H1 (cell line): ENCODE measurements at regions not wholly inside any gene's neighbourhood (a gene's known extent, or its start where the extent isn't known, plus 50 kb on each side); places are given as distances from the start of the nearest gene placed in this dataset.

Experiments
- CHD7 ChIP-seq: fragments of 300-600 bp; sonication (generic); IDR thresholded peaks from 2 replicates; pipeline ENCODE4 v1.7.1; 2012; ENCODE audit warnings: low read length, moderate library complexity, mild to moderate bottlenecking, inconsistent platforms; ENCODE audit not compliant: insufficient replicate concordance
- RFX5 ChIP-seq: IDR thresholded peaks from 2 replicates; pipeline ENCODE4 v1.6.1; 2011; ENCODE audit warnings: low read depth, low read length, improper control_type of control experiment, borderline replicate concordance
- RNF2 ChIP-seq: fragments of 200-900, 300-1000 bp; sonication (generic); IDR thresholded peaks from 2 replicates; pipeline ENCODE4 v1.7.1; 2016; ENCODE audit warnings: borderline replicate concordance, low read depth, mild to moderate bottlenecking, antibody characterized with exemption, low read length; ENCODE audit not compliant: poor library complexity, severe bottlenecking; ENCODE audit errors: missing control alignments
- SRF ChIP-seq: IDR thresholded peaks from 2 replicates; pipeline ENCODE4 v1.6.1; 2011; ENCODE audit warnings: mild to moderate bottlenecking, low read depth, low read length, moderate library complexity
- ZNF274 ChIP-seq: IDR thresholded peaks from 2 replicates; pipeline ENCODE4 v1.7.0; 2012; ENCODE audit warnings: low read length, borderline replicate concordance; ENCODE audit errors: extremely low read depth

- TF ChIP-seq CHD7, result no peak
- no peak for TF ChIP-seq RNF2
- no peak for TF ChIP-seq ZNF274
- no peak for TF ChIP-seq SRF
- TF ChIP-seq RFX5, result no peak
Measured at GRCh38 chr6:51001399-51001798, 182.7 kb downstream of the TFAP2B start (continued).
